ENCODE measurements at regions not wholly inside any gene's neighbourhood (a gene's known extent, or its start where the extent isn't known, plus 50 kb on each side); places are given as distances from the start of the nearest gene placed in this dataset.
"Not testable (repeated sequence)": the region's sequence is repeated elsewhere in the genome, so short reads cannot be mapped to it uniquely, and the experiment has no call there.

- no peaks in the 10 kb centered on the region for H3K27me3 ChIP-seq (ENCODE audit: insufficient read depth, poor library complexity, severe bottlenecking)
- no peak overlapping the region for H3K4me3 ChIP-seq (replicated peaks; ENCODE audit: insufficient read depth, low read length)
- H3K27ac ChIP-seq (replicated peaks), result no peak overlapping the region
- no peak for TF ChIP-seq GABPA (IDR thresholded peaks at IDR 0.05; ENCODE audit: low read depth)
- TF ChIP-seq POLR2AphosphoS5 (IDR thresholded peaks at IDR 0.05; ENCODE audit: low read depth), result no peak
- no peak for TF ChIP-seq CTCF (IDR thresholded peaks at IDR 0.05; ENCODE audit: insufficient read depth, low read length)
- TF ChIP-seq SPI1 (IDR thresholded peaks at IDR 0.05; ENCODE audit: borderline replicate concordance, low read depth), result no peak
- TF ChIP-seq, protein P1, sequence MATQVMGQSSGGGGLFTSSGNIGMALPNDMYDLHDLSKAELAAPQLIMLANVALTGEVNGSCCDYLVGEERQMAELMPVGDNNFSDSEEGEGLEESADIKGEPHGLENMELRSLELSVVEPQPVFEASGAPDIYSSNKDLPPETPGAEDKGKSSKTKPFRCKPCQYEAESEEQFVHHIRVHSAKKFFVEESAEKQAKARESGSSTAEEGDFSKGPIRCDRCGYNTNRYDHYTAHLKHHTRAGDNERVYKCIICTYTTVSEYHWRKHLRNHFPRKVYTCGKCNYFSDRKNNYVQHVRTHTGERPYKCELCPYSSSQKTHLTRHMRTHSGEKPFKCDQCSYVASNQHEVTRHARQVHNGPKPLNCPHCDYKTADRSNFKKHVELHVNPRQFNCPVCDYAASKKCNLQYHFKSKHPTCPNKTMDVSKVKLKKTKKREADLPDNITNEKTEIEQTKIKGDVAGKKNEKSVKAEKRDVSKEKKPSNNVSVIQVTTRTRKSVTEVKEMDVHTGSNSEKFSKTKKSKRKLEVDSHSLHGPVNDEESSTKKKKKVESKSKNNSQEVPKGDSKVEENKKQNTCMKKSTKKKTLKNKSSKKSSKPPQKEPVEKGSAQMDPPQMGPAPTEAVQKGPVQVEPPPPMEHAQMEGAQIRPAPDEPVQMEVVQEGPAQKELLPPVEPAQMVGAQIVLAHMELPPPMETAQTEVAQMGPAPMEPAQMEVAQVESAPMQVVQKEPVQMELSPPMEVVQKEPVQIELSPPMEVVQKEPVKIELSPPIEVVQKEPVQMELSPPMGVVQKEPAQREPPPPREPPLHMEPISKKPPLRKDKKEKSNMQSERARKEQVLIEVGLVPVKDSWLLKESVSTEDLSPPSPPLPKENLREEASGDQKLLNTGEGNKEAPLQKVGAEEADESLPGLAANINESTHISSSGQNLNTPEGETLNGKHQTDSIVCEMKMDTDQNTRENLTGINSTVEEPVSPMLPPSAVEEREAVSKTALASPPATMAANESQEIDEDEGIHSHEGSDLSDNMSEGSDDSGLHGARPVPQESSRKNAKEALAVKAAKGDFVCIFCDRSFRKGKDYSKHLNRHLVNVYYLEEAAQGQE (IDR thresholded peaks at IDR 0.05; ENCODE audit: insufficient replicate concordance, low read depth), result no peak
- DNase-seq (ENCODE audit: low read depth in 1 of 2, low spot score in 1 of 2), result no peak
These were observed 659.0 kb downstream of the SLITRK6 start for GRCh38 chr13:85140192-85140591.

GRCh38 chr13:85137516-85137915 lies 661.7 kb downstream of the SLITRK6 start:
- Histone ChIP-seq H3K4me3 (replicated peaks; ENCODE audit: insufficient read depth, low read length) (no peak overlapping the region), H3K27ac (replicated peaks) (no peak overlapping the region), H3K27me3 (ENCODE audit: insufficient read depth, poor library complexity, severe bottlenecking) (no peaks in the 10 kb centered on the region)
- TF ChIP-seq GABPA (IDR thresholded peaks at IDR 0.05; ENCODE audit: low read depth) (no peak), POLR2AphosphoS5 (IDR thresholded peaks at IDR 0.05; ENCODE audit: low read depth) (no peak), CTCF (IDR thresholded peaks at IDR 0.05; ENCODE audit: insufficient read depth, low read length) (no peak), SPI1 (IDR thresholded peaks at IDR 0.05; ENCODE audit: borderline replicate concordance, low read depth) (no peak)
- TF ChIP-seq, protein P1 (IDR thresholded peaks at IDR 0.05; ENCODE audit: insufficient replicate concordance, low read depth), result no peak
- no peak for DNase-seq (ENCODE audit: low read depth in 1 of 2, low spot score in 1 of 2)

DNA sequence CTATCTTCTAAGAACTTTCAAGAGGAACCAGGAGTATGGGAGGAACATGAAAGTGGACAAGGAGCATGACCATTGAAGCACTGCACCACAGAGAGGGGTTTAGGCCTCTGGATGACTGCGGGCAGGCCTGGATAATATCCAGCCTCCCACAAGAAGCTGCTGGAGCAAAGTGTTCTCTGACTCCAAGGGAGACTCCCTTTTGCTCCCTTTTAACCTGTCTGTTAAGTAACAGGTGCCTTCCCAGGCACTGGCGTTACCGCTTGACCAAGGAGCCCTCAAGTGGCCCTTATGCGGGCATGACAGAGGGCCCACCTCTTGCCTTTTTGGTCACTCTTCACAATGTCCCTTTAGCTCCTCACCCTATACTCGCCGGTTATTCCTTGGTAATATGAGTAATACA lies 666.2 kb downstream of the SLITRK6 start:
- no peak for TF ChIP-seq POLR2AphosphoS5 (IDR thresholded peaks at IDR 0.05; ENCODE audit: low read depth)
- TF ChIP-seq, protein P1 (IDR thresholded peaks at IDR 0.05; ENCODE audit: insufficient replicate concordance, low read depth), result no peak
- TF ChIP-seq SPI1 (IDR thresholded peaks at IDR 0.05; ENCODE audit: borderline replicate concordance, low read depth), result no peak
- no peak for TF ChIP-seq GABPA (IDR thresholded peaks at IDR 0.05; ENCODE audit: low read depth)
- no peak for TF ChIP-seq CTCF (IDR thresholded peaks at IDR 0.05; ENCODE audit: insufficient read depth, low read length)
- DNase-seq (ENCODE audit: low read depth in 1 of 2, low spot score in 1 of 2), result no peak
- H3K27me3 ChIP-seq (ENCODE audit: insufficient read depth, poor library complexity, severe bottlenecking), result no peaks in the 10 kb centered on the region

GRCh38 chr13:85123501-85123900 lies 675.7 kb downstream of the SLITRK6 start:
- H3K27me3 ChIP-seq (ENCODE audit: insufficient read depth, poor library complexity, severe bottlenecking); H3K27ac ChIP-seq (replicated peaks); DNase-seq (ENCODE audit: low read depth in 1 of 2, low spot score in 1 of 2); H3K4me3 ChIP-seq (replicated peaks; ENCODE audit: insufficient read depth, low read length): not testable (repeated sequence)

More for the DNA sequence above, 666.2 kb downstream of the SLITRK6 start:
- H3K27ac ChIP-seq (replicated peaks), result no peak overlapping the region
- no peak overlapping the region for H3K4me3 ChIP-seq (replicated peaks; ENCODE audit: insufficient read depth, low read length)
